Liver (tissue), 7 donors: ENCODE measurements at regions not wholly inside any gene's neighbourhood (a gene's known extent, or its start where the extent isn't known, plus 50 kb on each side); places are given as distances from the start of the nearest gene placed in this dataset.

Experiments used
- DNase-seq: peaks from one replicate; pipeline ENCODE4 v3.0.0-alpha.2; 2017; ENCODE audit warnings: low spot score
- H3K27ac ChIP-seq, 2 donors: one replicate each; pipeline ENCODE4 v1.7.0; 2013; ENCODE audit warnings: inconsistent platforms in 2 of 2, low read length in 2 of 2, control low read depth in 1 of 2, low read depth in 1 of 2, mild to moderate bottlenecking in 1 of 2
- H3K27me3 ChIP-seq, 4 donors: one replicate each; pipeline versions ENCODE4 v1.6.1 to v1.7.0; 2013; ENCODE audit warnings: low read length in 3 of 4, inconsistent platforms in 1 of 4, mild to moderate bottlenecking in 1 of 4, moderate library complexity in 1 of 4; ENCODE audit not compliant: control insufficient read depth in 4 of 4, insufficient read depth in 4 of 4
- H3K36me3 ChIP-seq, 4 donors: one replicate each; pipeline versions ENCODE4 v1.6.1 to v1.7.0; 2013; ENCODE audit warnings: low read length in 3 of 4, mild to moderate bottlenecking in 3 of 4, low read depth in 1 of 4, moderate library complexity in 1 of 4; ENCODE audit not compliant: control insufficient read depth in 4 of 4, insufficient read depth in 3 of 4
- H3K4me1 ChIP-seq, 4 donors: one replicate each; pipeline versions ENCODE4 v1.6.1 to v1.7.0; 2013; ENCODE audit warnings: low read length in 3 of 4, mild to moderate bottlenecking in 3 of 4, moderate library complexity in 1 of 4; ENCODE audit not compliant: control insufficient read depth in 4 of 4, insufficient read depth in 4 of 4
- H3K4me3 ChIP-seq, 3 donors: one replicate each; pipeline versions ENCODE4 v1.6.1 to v1.7.0; 2013; ENCODE audit warnings: low read length in 3 of 3, control low read depth in 1 of 3, low read depth in 1 of 3, mild to moderate bottlenecking in 1 of 3
- H3K9ac ChIP-seq, 2 donors: one replicate each; pipeline ENCODE4 v1.7.0; 2013; ENCODE audit warnings: low read length in 2 of 2, mild to moderate bottlenecking in 2 of 2, moderate library complexity in 2 of 2, control low read depth in 1 of 2, low read depth in 1 of 2
- H3K9me3 ChIP-seq, 4 donors: one replicate each; pipeline versions ENCODE4 v1.6.1 to v1.7.0; 2013; ENCODE audit warnings: low read length in 3 of 4; ENCODE audit not compliant: control insufficient read depth in 4 of 4
- EGR1 ChIP-seq, 2 donors: IDR thresholded peaks; 2 replicates each; pipeline ENCODE4 v1.6.1; 2016 to 2018; ENCODE audit warnings: antibody characterized with exemption in 2 of 2, low read depth in 2 of 2
- FOXA1 ChIP-seq: IDR thresholded peaks from 2 replicates; pipeline ENCODE4 v1.6.1; 2016; ENCODE audit warnings: antibody characterized with exemption
- FOXA2 ChIP-seq: IDR thresholded peaks from 2 replicates; pipeline ENCODE4 v1.6.1; 2016; ENCODE audit warnings: antibody characterized with exemption
- GABPA ChIP-seq, 2 donors: IDR thresholded peaks in 1 of 2; conservative IDR thresholded peaks in 1 of 2; 2 replicates each; pipeline ENCODE4 v1.6.1; 2016; ENCODE audit warnings: antibody characterized with exemption in 2 of 2, mild to moderate bottlenecking in 1 of 2, moderate library complexity in 1 of 2
- HNF4A ChIP-seq, 2 donors: conservative IDR thresholded peaks; 2 replicates each; pipeline ENCODE4 v1.6.1; 2016; ENCODE audit warnings: antibody characterized with exemption in 2 of 2, mild to moderate bottlenecking in 2 of 2
- HNF4G ChIP-seq: IDR thresholded peaks from 2 replicates; pipeline ENCODE4 v1.6.1; 2016; ENCODE audit warnings: antibody characterized with exemption
- JUND ChIP-seq, 2 donors: IDR thresholded peaks; 2 replicates each; pipeline ENCODE4 v1.6.1; 2016; ENCODE audit warnings: antibody characterized with exemption in 2 of 2
- NR2F2 ChIP-seq: IDR thresholded peaks from 2 replicates; pipeline ENCODE4 v1.6.1; 2016; ENCODE audit warnings: antibody characterized with exemption
- RAD21 ChIP-seq, 2 donors: IDR thresholded peaks; 2 replicates each; pipeline ENCODE4 v1.6.1; 2016; ENCODE audit warnings: antibody characterized with exemption in 2 of 2, mild to moderate bottlenecking in 2 of 2
- RXRA ChIP-seq, 2 donors: IDR thresholded peaks; 2 replicates each; pipeline ENCODE4 v1.6.1; 2017 to 2018; ENCODE audit warnings: antibody characterized with exemption in 2 of 2, mild to moderate bottlenecking in 1 of 2
- SP1 ChIP-seq: IDR thresholded peaks from 2 replicates; pipeline ENCODE4 v1.6.1; 2018; ENCODE audit warnings: antibody characterized with exemption, mild to moderate bottlenecking
- TAF1 ChIP-seq: conservative IDR thresholded peaks from 2 replicates; pipeline ENCODE4 v1.6.1; 2016; ENCODE audit warnings: antibody characterized with exemption, mild to moderate bottlenecking
- YY1 ChIP-seq: IDR thresholded peaks from 2 replicates; pipeline ENCODE4 v1.6.1; 2016; ENCODE audit warnings: antibody characterized with exemption, mild to moderate bottlenecking
- WGBS: extraction: QIAGEN DNeasy Blood & Tissue Kit; methylation state at CpG from one replicate; pipeline ENCODE4 v1.1.7; 2013; 5-methylcytosine and 5-hydroxymethylcytosine counted together
- TF ChIP-seq, protein P1 (sequence below): IDR thresholded peaks from 2 replicates; pipeline ENCODE4 v1.6.1; 2016; ENCODE audit warnings: antibody characterized with exemption
- TF ChIP-seq, protein P2 (sequence below): IDR thresholded peaks from 2 replicates; pipeline ENCODE4 v1.6.1; 2016; ENCODE audit warnings: antibody characterized with exemption
- TF ChIP-seq, protein P3 (sequence below): IDR thresholded peaks from 2 replicates; pipeline ENCODE4 v1.6.1; 2016; ENCODE audit warnings: antibody characterized with exemption
- TF ChIP-seq, protein P4 (sequence below): IDR thresholded peaks from 2 replicates; pipeline ENCODE4 v1.6.1; 2016; ENCODE audit warnings: antibody characterized with exemption, mild to moderate bottlenecking
- donor health status: healthy.
- donor health status: healthy.
- donor health status: healthy.
- donor health status: healthy.

DNA sequence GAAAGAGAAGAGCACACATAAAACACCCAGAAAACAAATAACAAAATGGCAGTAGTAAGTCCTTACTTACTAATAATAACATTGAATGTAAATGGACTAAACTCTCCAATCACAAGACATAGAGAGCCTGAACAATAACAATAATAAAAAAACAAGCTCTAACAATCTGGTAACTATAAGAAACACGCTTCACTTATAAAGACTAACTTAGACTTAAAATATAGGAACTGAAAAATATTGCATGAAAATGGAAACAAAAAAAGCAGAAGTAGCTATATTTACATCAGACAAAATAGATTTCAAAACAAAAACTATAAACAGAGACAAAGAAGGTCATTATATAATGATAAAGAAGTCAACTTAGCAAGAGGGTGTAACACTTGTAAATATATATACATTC, 83.1 kb upstream of the LYPLAL1 start:
- Histone ChIP-seq H3K4me3 (no peak overlapping the region), H3K9ac (no peak overlapping the region), H3K4me1 (peaks cover 0 to 1% (median 0%) of the 10 kb centered on the region in 4 donors), H3K27me3 (no peaks in the 10 kb centered on the region), H3K36me3 (no peaks in the 10 kb centered on the region), H3K27ac (no peak overlapping the region), H3K9me3 (no peaks in the 10 kb centered on the region)
- 82% methylated on average over 1 of the region's 1 CpG for WGBS
- TF ChIP-seq HNF4A (conservative IDR thresholded peaks at IDR 0.05) (no peak), NR2F2 (no peak), TAF1 (no peak), RXRA (IDR thresholded peaks at IDR 0.05) (no peak), RAD21 (IDR thresholded peaks at IDR 0.05) (no peak), FOXA2 (no peak), HNF4G (no peak), SP1 (no peak), GABPA (IDR thresholded peaks at IDR 0.05 in 1 of 2, conservative IDR thresholded peaks at IDR 0.05 in 1 of 2) (no peak), FOXA1 (no peak)
- TF ChIP-seq, protein P1, sequence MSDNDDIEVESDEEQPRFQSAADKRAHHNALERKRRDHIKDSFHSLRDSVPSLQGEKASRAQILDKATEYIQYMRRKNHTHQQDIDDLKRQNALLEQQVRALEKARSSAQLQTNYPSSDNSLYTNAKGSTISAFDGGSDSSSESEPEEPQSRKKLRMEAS = no peak
- TF ChIP-seq, protein P2, sequence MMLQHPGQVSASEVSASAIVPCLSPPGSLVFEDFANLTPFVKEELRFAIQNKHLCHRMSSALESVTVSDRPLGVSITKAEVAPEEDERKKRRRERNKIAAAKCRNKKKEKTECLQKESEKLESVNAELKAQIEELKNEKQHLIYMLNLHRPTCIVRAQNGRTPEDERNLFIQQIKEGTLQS = no peak
- TF ChIP-seq, protein P3, sequence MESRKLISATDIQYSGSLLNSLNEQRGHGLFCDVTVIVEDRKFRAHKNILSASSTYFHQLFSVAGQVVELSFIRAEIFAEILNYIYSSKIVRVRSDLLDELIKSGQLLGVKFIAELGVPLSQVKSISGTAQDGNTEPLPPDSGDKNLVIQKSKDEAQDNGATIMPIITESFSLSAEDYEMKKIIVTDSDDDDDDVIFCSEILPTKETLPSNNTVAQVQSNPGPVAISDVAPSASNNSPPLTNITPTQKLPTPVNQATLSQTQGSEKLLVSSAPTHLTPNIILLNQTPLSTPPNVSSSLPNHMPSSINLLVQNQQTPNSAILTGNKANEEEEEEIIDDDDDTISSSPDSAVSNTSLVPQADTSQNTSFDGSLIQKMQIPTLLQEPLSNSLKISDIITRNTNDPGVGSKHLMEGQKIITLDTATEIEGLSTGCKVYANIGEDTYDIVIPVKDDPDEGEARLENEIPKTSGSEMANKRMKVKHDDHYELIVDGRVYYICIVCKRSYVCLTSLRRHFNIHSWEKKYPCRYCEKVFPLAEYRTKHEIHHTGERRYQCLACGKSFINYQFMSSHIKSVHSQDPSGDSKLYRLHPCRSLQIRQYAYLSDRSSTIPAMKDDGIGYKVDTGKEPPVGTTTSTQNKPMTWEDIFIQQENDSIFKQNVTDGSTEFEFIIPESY = no peak
- TF ChIP-seq, protein P4, sequence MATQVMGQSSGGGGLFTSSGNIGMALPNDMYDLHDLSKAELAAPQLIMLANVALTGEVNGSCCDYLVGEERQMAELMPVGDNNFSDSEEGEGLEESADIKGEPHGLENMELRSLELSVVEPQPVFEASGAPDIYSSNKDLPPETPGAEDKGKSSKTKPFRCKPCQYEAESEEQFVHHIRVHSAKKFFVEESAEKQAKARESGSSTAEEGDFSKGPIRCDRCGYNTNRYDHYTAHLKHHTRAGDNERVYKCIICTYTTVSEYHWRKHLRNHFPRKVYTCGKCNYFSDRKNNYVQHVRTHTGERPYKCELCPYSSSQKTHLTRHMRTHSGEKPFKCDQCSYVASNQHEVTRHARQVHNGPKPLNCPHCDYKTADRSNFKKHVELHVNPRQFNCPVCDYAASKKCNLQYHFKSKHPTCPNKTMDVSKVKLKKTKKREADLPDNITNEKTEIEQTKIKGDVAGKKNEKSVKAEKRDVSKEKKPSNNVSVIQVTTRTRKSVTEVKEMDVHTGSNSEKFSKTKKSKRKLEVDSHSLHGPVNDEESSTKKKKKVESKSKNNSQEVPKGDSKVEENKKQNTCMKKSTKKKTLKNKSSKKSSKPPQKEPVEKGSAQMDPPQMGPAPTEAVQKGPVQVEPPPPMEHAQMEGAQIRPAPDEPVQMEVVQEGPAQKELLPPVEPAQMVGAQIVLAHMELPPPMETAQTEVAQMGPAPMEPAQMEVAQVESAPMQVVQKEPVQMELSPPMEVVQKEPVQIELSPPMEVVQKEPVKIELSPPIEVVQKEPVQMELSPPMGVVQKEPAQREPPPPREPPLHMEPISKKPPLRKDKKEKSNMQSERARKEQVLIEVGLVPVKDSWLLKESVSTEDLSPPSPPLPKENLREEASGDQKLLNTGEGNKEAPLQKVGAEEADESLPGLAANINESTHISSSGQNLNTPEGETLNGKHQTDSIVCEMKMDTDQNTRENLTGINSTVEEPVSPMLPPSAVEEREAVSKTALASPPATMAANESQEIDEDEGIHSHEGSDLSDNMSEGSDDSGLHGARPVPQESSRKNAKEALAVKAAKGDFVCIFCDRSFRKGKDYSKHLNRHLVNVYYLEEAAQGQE = no peak
- DNase-seq = no peak

DNA sequence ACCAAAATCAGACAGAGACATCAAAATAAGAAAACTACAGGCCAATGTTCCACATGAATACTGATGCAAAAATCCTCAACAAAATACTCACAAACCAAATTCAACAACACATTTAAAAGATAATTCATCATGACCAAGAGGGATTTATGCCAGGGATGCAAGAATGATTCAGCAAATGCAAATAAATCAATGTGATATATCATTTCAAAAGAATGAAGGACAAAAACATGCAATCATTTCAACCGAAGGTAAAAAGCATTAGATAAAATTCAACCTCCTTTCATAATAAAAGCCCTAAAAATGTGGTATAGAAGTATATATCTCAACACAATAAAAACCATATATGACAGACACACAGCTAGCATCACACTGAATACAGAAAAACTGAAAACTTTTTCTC, 81.5 kb upstream of the LYPLAL1 start:
- Histone ChIP-seq H3K27me3 (no peaks in the 10 kb centered on the region), H3K4me1 (peaks cover 0 to 1% (median 0%) of the 10 kb centered on the region in 4 donors), H3K27ac (no peak overlapping the region), H3K36me3 (no peaks in the 10 kb centered on the region), H3K4me3 (no peak overlapping the region), H3K9ac (no peak overlapping the region), H3K9me3 (no peaks in the 10 kb centered on the region)
- DNase-seq = no peak
- WGBS = 71% methylated on average over 1 of the region's 1 CpG
- TF ChIP-seq, protein P3 = no peak
- TF ChIP-seq, protein P1 = no peak
- TF ChIP-seq HNF4A (conservative IDR thresholded peaks at IDR 0.05) (no peak), TAF1 (no peak), HNF4G (no peak), RXRA (IDR thresholded peaks at IDR 0.05) (no peak), NR2F2 (no peak), EGR1 (IDR thresholded peaks at IDR 0.05; ENCODE audit: low read depth in 2 of 2) (no peak), SP1 (no peak), YY1 (no peak), JUND (IDR thresholded peaks at IDR 0.05) (no peak), RAD21 (IDR thresholded peaks at IDR 0.05) (no peak)
- TF ChIP-seq, protein P2 = no peak
- TF ChIP-seq, protein P4 = no peak
